ENCODE measurements at regions not wholly inside any gene's neighbourhood (a gene's known extent, or its start where the extent isn't known, plus 50 kb on each side); places are given as distances from the start of the nearest gene placed in this dataset.

- Histone ChIP-seq H3K9ac (ENCODE audit: low read length) (no peak overlapping the region), H3K4me1 (ENCODE audit: control insufficient read depth, insufficient read depth, low read length) (no peaks in the 10 kb centered on the region), H3K4me3 (ENCODE audit: low read length) (no peak overlapping the region), H3K27me3 (ENCODE audit: control insufficient read depth, insufficient read depth, low read length) (no peaks in the 10 kb centered on the region), H3K36me3 (ENCODE audit: control insufficient read depth, insufficient read depth, low read length) (no peaks in the 10 kb centered on the region), H3K9me3 (ENCODE audit: control insufficient read depth, low read length) (no peaks in the 10 kb centered on the region)
These were observed 169.6 kb downstream of the GASK1B start for GRCh38 chr4:158003212-158003611.

DNA sequence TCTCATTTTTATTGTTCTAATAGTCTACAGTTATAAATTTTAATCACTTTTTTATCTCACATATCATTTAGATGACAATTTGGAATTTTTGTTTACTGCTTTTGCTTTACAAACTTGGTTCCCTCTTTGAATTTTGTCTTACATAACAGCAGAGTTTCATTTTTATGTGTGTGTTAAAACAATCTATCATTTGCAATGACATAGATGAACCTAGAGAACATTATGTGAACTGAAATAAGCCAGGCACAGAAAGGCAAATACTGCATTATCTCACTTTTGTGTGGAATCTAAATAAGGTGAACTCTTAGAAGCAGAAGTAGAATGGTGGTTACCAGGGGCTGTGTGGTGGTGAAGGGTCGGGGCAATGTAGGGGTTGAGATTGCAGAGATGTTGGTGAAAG lies 170.7 kb downstream of the GASK1B start:
- peaks cover 3% of the 10 kb centered on the region for H3K4me1 ChIP-seq (ENCODE audit: control insufficient read depth, insufficient read depth, low read length)
- H3K4me3 ChIP-seq (ENCODE audit: low read length): no peak overlapping the region
- no peak overlapping the region for H3K9ac ChIP-seq (ENCODE audit: low read length)
- no peaks in the 10 kb centered on the region for H3K9me3 ChIP-seq (ENCODE audit: control insufficient read depth, low read length)
- no peaks in the 10 kb centered on the region for H3K36me3 ChIP-seq (ENCODE audit: control insufficient read depth, insufficient read depth, low read length)
- H3K27me3 ChIP-seq (ENCODE audit: control insufficient read depth, insufficient read depth, low read length): no peaks in the 10 kb centered on the region

- H3K36me3 ChIP-seq (ENCODE audit: control insufficient read depth, insufficient read depth, low read length): no peaks in the 10 kb centered on the region
- no peaks in the 10 kb centered on the region for H3K9me3 ChIP-seq (ENCODE audit: control insufficient read depth, low read length)
- no peak overlapping the region for H3K9ac ChIP-seq (ENCODE audit: low read length)
- H3K4me3 ChIP-seq (ENCODE audit: low read length): no peak overlapping the region
- H3K27me3 ChIP-seq (ENCODE audit: control insufficient read depth, insufficient read depth, low read length): no peaks in the 10 kb centered on the region
- peaks cover 7% of the 10 kb centered on the region for H3K4me1 ChIP-seq (ENCODE audit: control insufficient read depth, insufficient read depth, low read length)
These were observed 171.1 kb downstream of the GASK1B start for GRCh38 chr4:158001756-158002155.

GRCh38 chr4:157999723-158000122 lies 173.1 kb downstream of the GASK1B start:
- no peaks in the 10 kb centered on the region for H3K27me3 ChIP-seq (ENCODE audit: control insufficient read depth, insufficient read depth, low read length)
- H3K36me3 ChIP-seq (ENCODE audit: control insufficient read depth, insufficient read depth, low read length): no peaks in the 10 kb centered on the region
- no peak overlapping the region for H3K9ac ChIP-seq (ENCODE audit: low read length)
- peaks cover 7% of the 10 kb centered on the region for H3K4me1 ChIP-seq (ENCODE audit: control insufficient read depth, insufficient read depth, low read length)
- no peaks in the 10 kb centered on the region for H3K9me3 ChIP-seq (ENCODE audit: control insufficient read depth, low read length)
- no peak overlapping the region for H3K4me3 ChIP-seq (ENCODE audit: low read length)

DNA sequence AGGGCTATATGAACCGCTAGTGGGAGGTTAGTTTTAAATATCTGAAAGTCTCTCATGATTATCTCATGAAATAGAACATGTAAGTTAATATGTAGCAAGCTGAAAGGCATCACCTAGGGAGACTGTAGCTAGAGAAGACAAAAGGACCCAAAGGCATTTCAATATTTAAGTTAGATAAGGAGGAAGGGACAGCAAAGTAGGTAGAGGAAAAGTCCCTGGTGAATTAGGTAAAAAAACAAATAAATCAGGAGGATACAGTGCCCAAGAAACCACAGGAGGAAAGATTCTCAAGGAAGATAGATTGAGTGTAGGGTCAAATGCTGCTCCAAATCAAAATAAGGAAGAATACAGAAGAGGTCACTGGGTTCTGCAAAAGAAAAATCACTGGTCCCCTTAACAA lies 175.5 kb downstream of the GASK1B start:
- H3K4me3 ChIP-seq (ENCODE audit: low read length): no peak overlapping the region
- no peaks in the 10 kb centered on the region for H3K36me3 ChIP-seq (ENCODE audit: control insufficient read depth, insufficient read depth, low read length)
- H3K4me1 ChIP-seq (ENCODE audit: control insufficient read depth, insufficient read depth, low read length): peaks cover 7% of the 10 kb centered on the region
- no peaks in the 10 kb centered on the region for H3K27me3 ChIP-seq (ENCODE audit: control insufficient read depth, insufficient read depth, low read length)
- no peaks in the 10 kb centered on the region for H3K9me3 ChIP-seq (ENCODE audit: control insufficient read depth, low read length)
- no peak overlapping the region for H3K9ac ChIP-seq (ENCODE audit: low read length)

DNA sequence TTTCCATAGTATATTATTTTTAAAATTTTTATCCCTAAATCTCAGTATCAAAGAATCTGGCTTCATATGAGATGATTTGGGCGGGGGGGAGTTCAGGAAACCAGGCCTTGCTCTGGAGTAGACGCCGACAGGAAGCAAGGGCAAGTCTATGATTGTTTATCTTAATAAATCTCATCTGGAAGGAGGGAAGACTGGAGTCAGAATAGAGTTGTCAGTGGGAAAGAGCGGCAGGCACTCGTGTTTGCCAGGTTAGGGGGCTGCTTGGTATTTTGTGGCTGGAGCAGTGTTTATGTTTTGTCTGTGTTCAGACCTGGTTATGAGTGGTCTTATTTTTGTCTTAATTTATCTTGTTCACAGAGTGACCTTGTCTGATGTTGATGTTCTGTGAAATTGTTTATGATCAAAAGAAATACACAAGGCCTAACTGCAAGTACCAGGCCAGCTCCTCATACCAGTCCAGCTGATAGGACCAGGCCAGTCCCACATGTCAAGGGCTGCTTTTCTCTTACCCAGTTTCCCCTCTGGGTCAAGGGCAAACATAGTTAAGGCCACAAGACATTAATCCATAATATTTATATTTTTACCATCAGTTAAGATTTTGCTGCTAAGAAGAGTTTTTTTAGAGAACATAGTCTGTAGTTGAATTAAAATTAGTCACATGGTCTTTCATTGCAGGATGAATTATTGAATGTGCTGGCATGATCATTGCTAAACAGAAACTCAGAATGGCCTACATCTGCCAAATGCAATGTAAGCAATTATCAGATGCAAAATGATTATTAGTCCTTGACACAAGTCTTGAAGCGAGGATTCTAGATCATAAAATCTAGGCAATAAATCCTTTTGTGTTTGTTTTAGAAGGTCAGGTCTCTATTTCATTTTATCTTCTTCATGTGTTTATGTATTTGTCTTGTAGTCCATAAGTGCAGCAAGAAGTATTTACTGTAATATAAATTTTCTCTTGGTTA lies 176.5 kb downstream of the GASK1B start:
- Histone ChIP-seq H3K4me1 (ENCODE audit: control insufficient read depth, insufficient read depth, low read length) (peaks cover 7% of the 10 kb centered on the region), H3K9me3 (ENCODE audit: control insufficient read depth, low read length) (no peaks in the 10 kb centered on the region), H3K4me3 (ENCODE audit: low read length) (no peak overlapping the region), H3K9ac (ENCODE audit: low read length) (no peak overlapping the region), H3K36me3 (ENCODE audit: control insufficient read depth, insufficient read depth, low read length) (no peaks in the 10 kb centered on the region), H3K27me3 (ENCODE audit: control insufficient read depth, insufficient read depth, low read length) (no peaks in the 10 kb centered on the region)

GRCh38 chr4:157994863-157995262 lies 178.0 kb downstream of the GASK1B start:
- Histone ChIP-seq H3K9me3 (ENCODE audit: control insufficient read depth, low read length) (no peaks in the 10 kb centered on the region), H3K4me1 (ENCODE audit: control insufficient read depth, insufficient read depth, low read length) (peaks cover 7% of the 10 kb centered on the region), H3K36me3 (ENCODE audit: control insufficient read depth, insufficient read depth, low read length) (no peaks in the 10 kb centered on the region), H3K27me3 (ENCODE audit: control insufficient read depth, insufficient read depth, low read length) (no peaks in the 10 kb centered on the region), H3K4me3 (ENCODE audit: low read length) (no peak overlapping the region), H3K9ac (ENCODE audit: low read length) (no peak overlapping the region)

DNA sequence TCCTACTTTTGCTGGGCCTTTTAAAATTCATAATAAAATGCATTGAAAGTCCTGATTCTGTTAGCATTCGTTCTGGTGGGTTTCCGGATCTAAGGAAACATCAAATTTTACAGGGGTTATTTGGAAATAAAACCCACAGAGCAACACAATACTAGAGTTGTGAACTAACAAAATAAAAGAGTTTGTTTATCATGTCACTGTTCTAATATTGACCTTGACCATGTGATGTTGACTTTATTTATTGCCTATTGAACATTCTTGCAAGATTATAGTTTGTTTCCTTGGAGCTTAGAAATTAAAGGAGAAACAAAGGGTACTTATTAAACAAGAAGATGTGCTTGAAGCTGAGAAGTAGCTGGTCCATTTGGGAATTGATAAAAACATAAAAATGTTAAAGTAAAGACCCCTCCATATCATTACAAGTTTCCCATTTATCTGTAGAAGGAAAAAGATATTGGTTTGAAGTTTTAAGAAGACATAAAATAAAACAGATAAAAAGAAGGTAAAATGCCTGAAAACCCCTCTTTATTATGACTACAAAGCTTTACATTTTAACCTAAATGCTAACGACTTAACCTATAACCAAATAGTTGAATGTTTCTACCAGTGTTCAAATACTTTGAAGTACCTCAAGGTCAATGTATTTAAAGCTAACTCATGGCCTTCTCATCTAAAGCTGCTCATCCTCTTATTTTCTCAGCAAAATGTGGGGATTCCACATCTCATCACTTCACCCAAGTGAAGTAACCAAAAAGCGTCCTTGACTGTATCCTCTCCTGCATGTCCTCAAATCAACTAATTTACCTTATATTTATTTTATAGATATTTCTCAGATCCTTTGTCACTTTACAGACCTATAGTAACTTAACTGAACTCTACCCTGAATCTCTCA lies 179.6 kb downstream of the GASK1B start:
- H3K4me1 ChIP-seq (ENCODE audit: control insufficient read depth, insufficient read depth, low read length): peaks cover 7% of the 10 kb centered on the region

DNA sequence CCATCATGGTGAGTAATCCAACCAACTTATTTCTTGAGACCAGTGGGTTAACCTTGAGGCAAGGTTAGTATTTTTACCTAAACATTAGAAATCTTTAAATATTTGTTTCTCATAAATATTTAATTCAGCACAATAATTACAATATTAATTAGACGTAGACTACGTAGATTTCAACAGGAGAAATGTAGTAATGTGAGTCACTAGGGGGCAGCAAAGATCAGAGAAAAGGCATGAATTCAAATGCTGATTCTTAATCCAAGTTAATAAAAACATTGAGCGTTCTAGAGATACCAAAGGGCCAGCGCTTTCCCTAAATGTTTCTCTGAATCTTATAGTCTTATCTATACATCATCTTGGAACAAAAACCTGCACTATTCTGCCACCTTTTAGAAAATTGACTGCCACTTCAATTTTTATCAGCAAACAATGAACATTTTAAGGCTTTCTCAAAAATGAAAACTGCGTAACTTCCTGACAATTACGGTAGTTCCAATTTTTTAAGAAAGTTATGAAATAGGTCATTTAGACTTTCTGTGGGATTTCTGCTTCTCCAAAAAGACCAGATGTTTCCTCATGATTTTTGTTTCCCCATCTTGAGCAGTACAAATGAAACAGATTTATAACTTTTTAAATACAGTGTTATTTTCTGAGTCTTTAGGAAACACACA lies 180.7 kb downstream of the GASK1B start:
- H3K9ac ChIP-seq (ENCODE audit: low read length): peak overlapping the region; percentile 32
- H3K4me1 ChIP-seq (ENCODE audit: control insufficient read depth, insufficient read depth, low read length): peaks cover 4% of the 10 kb centered on the region
- no peaks in the 10 kb centered on the region for H3K9me3 ChIP-seq (ENCODE audit: control insufficient read depth, low read length)
- no peaks in the 10 kb centered on the region for H3K36me3 ChIP-seq (ENCODE audit: control insufficient read depth, insufficient read depth, low read length)
- no peaks in the 10 kb centered on the region for H3K27me3 ChIP-seq (ENCODE audit: control insufficient read depth, insufficient read depth, low read length)
- no peak overlapping the region for H3K4me3 ChIP-seq (ENCODE audit: low read length)

More for the DNA sequence above, 179.6 kb downstream of the GASK1B start:
- no peak overlapping the region for H3K9ac ChIP-seq (ENCODE audit: low read length)
- no peaks in the 10 kb centered on the region for H3K9me3 ChIP-seq (ENCODE audit: control insufficient read depth, low read length)
- no peaks in the 10 kb centered on the region for H3K36me3 ChIP-seq (ENCODE audit: control insufficient read depth, insufficient read depth, low read length)
- H3K4me3 ChIP-seq (ENCODE audit: low read length): no peak overlapping the region
- H3K27me3 ChIP-seq (ENCODE audit: control insufficient read depth, insufficient read depth, low read length): no peaks in the 10 kb centered on the region

GRCh38 chr4:157988641-157989040 lies 184.2 kb downstream of the GASK1B start:
- Histone ChIP-seq H3K36me3 (ENCODE audit: control insufficient read depth, insufficient read depth, low read length) (no peaks in the 10 kb centered on the region), H3K4me1 (ENCODE audit: control insufficient read depth, insufficient read depth, low read length) (no peaks in the 10 kb centered on the region), H3K9me3 (ENCODE audit: control insufficient read depth, low read length) (no peaks in the 10 kb centered on the region), H3K9ac (ENCODE audit: low read length) (no peak overlapping the region), H3K4me3 (ENCODE audit: low read length) (no peak overlapping the region), H3K27me3 (ENCODE audit: control insufficient read depth, insufficient read depth, low read length) (no peaks in the 10 kb centered on the region)

DNA sequence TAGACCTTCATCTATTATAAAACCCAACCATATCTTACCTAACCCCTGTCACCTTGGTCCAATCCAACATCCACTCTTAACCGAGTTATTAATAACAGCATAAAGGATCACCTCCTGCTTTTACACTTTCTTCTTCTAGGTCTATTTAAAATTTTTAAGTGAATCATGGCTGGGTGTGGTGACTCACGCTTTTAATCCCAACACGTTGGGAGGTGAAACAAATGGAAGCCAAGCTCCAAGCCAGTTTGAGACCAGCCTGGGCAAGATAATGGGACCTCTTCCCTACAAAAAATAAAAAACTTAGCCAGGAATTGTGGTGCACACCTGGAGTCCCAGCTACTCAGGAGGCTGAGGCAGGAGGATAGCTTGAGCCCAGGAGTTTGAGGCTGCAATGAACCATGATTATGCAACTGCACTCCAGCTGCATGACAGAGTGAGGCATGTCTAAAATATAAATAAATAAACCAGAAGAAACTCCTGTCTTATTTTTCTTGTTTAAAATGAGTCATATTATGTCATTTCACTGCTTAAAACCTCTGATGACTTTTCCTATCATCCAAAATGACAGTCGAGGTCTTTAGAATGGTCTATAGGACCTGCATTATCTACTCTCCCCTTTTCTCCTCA lies 188.4 kb downstream of the GASK1B start:
- H3K4me3 ChIP-seq (ENCODE audit: low read length): no peak overlapping the region
- H3K4me1 ChIP-seq (ENCODE audit: control insufficient read depth, insufficient read depth, low read length): no peaks in the 10 kb centered on the region
- no peaks in the 10 kb centered on the region for H3K36me3 ChIP-seq (ENCODE audit: control insufficient read depth, insufficient read depth, low read length)
- no peaks in the 10 kb centered on the region for H3K9me3 ChIP-seq (ENCODE audit: control insufficient read depth, low read length)
- H3K9ac ChIP-seq (ENCODE audit: low read length): no peak overlapping the region
- H3K27me3 ChIP-seq (ENCODE audit: control insufficient read depth, insufficient read depth, low read length): no peaks in the 10 kb centered on the region

All from mucosa of stomach (tissue), 1 donor.